ENCODE measurements at regions not wholly inside any gene's neighbourhood (a gene's known extent, or its start where the extent isn't known, plus 50 kb on each side); places are given as distances from the start of the nearest gene placed in this dataset.

GRCh38 chr19:32265995-32266394 is 79.4 kb upstream of the ZNF507 start:
- no peak for DNase-seq

- DNase-seq = no peak
Measured at GRCh38 chr19:32266460-32266859, 79.0 kb upstream of the ZNF507 start.

DNA sequence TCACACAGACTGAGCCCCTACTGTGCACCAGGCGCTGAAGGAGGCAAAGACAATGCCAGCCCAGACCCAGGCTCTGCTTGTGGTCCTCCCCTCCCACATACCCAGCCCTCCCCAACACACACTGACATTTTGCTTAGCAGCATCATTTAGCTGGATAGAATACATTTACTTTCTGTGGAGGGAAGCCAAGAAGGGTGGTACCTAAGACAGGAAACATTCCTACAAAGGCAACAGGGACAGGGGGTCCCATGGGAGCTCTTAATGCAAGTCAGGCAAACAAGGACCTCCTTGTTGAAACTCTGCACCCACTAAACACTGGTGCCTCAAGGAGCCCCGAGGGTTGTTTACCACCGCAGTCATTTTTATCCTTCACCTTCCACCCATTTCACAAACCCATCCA is 77.0 kb upstream of the ZNF507 start:
- no peak for DNase-seq

- no peak for DNase-seq
Measured at GRCh38 chr19:32269831-32270230, 75.6 kb upstream of the ZNF507 start.

DNA sequence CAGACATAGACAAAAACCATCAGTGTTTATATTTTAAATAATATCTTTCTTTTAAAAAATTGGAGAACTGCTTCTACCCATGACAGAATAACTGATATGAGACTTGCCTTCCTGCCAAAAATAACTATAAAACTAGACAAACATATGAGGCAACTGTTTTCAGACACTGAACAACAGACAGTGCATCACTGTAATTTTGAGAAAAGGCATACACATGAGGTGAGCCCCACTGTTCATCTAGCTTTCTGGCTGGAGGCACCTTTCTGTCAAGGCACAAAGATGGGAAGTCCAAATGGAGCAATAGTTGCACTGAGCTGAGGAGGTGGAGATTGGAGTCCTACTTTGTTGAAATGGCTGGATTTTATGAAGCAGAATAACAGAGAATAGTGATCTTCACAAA is 71.9 kb upstream of the ZNF507 start:
- no peak for DNase-seq

DNA sequence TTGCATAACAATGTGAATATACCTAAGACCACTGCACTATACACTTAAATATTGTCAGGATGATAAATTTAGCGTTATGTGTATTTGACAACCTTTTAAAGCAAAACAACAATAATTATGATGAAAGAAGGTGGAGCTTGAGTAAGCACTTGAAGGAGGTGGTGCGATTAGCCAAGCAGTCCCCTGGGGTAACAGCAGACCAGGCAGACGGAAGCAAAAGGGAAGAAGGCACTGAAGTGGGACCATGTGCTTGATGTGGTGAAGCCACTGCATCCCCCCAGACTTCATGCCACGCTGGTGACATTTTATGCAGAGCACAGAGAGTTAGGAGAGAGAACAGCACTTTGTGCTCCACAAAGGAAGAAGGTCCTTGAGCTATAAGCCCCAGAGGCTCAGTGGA is 58.3 kb upstream of the ZNF507 start:
- DNase-seq = no peak

GRCh38 chr19:32287811-32288227 is 57.6 kb upstream of the ZNF507 start:
- DNase-seq = no peak

GRCh38 chr19:32289566-32290210 is 55.7 kb upstream of the ZNF507 start:
- DNase-seq = no peak

GRCh38 chr19:32291876-32292275 is 53.5 kb upstream of the ZNF507 start:
- no peak for DNase-seq

DNA sequence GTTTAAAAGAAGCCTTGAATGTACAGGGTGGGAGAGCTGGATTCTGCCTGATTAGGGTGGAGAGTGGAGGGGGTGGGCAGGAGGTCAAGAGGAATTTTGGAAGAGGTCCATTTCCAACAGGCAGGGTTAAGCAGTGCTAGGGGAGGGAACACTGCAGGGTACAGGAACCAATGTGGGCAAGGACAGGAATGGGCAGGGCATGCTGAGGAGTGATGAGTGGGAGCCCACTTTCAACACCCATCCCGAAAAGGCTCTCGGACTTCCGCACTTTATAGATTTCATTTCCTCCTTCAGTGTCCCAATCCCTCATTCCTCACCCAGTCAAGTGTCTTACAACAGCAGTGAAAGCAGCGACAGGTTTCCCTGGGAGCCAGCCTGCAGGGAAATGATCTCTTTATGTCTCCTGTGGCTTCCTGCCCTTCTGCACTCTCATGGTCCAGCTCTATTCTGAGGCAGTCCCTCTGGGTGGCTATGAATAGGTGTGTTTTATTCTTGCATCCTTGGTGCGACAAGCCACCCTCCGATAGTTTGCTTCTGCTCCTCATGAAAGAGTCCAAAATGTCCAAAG is 50.5 kb upstream of the ZNF507 start:
- no peak for DNase-seq
